ENCODE measurements at regions not wholly inside any gene's neighbourhood (a gene's known extent, or its start where the extent isn't known, plus 50 kb on each side); places are given as distances from the start of the nearest gene placed in this dataset.

DNA sequence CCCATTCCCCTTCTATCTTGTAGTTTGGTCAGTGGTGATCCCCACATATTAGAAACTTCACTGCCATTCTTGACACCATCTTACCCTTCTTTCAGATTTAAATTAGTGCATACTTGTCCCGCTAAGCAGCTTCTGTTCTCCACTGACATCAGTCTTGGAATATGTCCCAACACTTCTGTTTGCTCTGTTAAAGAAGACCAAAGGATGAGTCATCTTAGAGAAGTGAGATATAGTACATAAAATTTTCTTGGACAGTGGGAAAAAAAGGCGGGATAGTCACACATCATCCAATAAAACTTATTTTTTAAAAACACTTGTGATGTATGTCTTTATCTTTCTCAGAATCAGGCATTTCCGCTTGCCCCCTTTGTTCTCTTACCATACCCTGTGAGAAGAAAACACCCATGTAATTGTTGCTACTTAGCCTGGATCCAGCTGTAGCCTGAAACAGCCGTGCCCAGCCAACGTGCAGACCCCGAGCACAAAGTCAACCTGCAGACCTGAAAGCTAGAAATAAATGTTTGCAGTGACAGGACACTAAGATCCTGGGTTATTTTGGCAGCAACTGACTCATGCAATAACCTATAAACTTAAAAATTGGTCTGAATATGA, 100.1 kb upstream of the PDE3A start:
- Histone ChIP-seq H3K27ac (no peak overlapping the region), H3K27me3 (ENCODE audit: control insufficient read depth, insufficient read depth, low read length) (no peaks in the 10 kb centered on the region), H3K4me2 (ENCODE audit: low read length) (no peak overlapping the region), H3K79me2 (no peaks in the 10 kb centered on the region), H3K4me1 (no peaks in the 10 kb centered on the region), H2AFZ (no peak overlapping the region), H3K9ac (no peak overlapping the region), H3K4me3 (ENCODE audit: low read depth, low read length) (no peak overlapping the region), H3K9me3 (ENCODE audit: control insufficient read depth, low read length) (no peaks in the 10 kb centered on the region), H3K36me3 (ENCODE audit: control insufficient read depth, insufficient read depth, low read length) (no peaks in the 10 kb centered on the region)
- TF ChIP-seq, protein P1, sequence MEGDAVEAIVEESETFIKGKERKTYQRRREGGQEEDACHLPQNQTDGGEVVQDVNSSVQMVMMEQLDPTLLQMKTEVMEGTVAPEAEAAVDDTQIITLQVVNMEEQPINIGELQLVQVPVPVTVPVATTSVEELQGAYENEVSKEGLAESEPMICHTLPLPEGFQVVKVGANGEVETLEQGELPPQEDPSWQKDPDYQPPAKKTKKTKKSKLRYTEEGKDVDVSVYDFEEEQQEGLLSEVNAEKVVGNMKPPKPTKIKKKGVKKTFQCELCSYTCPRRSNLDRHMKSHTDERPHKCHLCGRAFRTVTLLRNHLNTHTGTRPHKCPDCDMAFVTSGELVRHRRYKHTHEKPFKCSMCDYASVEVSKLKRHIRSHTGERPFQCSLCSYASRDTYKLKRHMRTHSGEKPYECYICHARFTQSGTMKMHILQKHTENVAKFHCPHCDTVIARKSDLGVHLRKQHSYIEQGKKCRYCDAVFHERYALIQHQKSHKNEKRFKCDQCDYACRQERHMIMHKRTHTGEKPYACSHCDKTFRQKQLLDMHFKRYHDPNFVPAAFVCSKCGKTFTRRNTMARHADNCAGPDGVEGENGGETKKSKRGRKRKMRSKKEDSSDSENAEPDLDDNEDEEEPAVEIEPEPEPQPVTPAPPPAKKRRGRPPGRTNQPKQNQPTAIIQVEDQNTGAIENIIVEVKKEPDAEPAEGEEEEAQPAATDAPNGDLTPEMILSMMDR (IDR thresholded peaks at IDR 0.05): no peak

DNA sequence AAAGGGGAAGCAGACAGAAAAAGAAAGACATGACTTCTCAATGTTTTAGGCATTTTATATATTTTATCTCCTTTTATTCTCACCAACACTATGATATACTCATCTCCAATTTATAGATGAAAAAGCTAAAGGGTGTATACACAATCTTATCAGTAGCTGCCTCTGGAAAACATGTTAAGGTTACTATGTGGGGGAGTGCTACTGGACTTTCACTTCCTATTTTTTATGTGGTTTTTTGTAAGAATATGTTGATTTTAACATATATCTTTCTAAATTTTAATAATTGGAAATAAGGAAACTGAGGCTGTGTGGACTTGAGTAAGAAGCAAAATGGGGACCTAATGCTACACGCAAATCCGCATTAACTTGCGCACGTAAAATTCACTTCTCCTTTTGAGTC, 99.6 kb upstream of the PDE3A start:
- Histone ChIP-seq H3K4me3 (ENCODE audit: low read depth, low read length) (no peak overlapping the region), H3K27me3 (ENCODE audit: control insufficient read depth, insufficient read depth, low read length) (no peaks in the 10 kb centered on the region), H3K27ac (no peak overlapping the region), H3K9me3 (ENCODE audit: control insufficient read depth, low read length) (no peaks in the 10 kb centered on the region), H3K4me2 (ENCODE audit: low read length) (no peak overlapping the region), H3K9ac (no peak overlapping the region), H3K36me3 (ENCODE audit: control insufficient read depth, insufficient read depth, low read length) (no peaks in the 10 kb centered on the region), H3K79me2 (no peaks in the 10 kb centered on the region), H2AFZ (no peak overlapping the region), H3K4me1 (no peaks in the 10 kb centered on the region)
- TF ChIP-seq, protein P1 (IDR thresholded peaks at IDR 0.05): no peak

DNA sequence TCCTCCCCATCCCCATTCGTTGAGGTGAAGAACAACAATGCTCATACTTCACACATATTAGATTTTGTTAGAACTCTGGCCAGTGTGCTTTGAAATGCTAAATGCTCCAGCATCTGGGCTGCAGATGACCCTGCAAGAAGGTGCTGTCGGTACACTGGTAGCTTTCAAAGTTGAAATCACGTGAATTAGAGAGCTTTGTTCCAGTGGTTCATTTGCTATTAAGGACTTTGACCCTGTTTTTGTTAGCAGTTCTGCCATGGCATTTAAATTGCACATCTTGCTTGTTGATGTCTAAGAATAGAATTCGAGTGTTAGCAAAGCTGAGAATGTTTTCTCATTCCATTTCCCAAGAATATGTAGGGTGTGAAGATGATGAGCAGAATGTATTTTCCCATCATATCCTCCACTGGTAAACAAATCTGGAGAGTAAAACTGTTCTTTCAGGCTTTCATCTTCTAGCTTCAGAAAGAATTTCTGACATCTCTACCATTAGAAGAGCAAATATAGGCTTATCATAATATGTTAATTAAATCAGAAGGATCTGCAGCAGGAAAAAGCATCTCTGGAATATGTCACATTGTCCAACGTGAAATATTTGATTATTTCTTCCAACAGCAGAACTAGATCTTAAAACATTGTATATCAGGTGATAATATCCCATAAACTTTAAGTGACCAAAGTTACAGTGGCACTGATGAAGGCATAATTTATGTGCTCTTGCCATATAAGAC, 98.8 kb upstream of the PDE3A start:
- no peaks in the 10 kb centered on the region for H3K79me2 ChIP-seq
- TF ChIP-seq, protein P1 (IDR thresholded peaks at IDR 0.05): no peak
- H3K9ac ChIP-seq: no peak overlapping the region
- no peaks in the 10 kb centered on the region for H3K4me1 ChIP-seq
- no peak overlapping the region for H3K4me3 ChIP-seq (ENCODE audit: low read depth, low read length)
- H3K9me3 ChIP-seq (ENCODE audit: control insufficient read depth, low read length): no peaks in the 10 kb centered on the region
- H3K36me3 ChIP-seq (ENCODE audit: control insufficient read depth, insufficient read depth, low read length): no peaks in the 10 kb centered on the region
- no peaks in the 10 kb centered on the region for H3K27me3 ChIP-seq (ENCODE audit: control insufficient read depth, insufficient read depth, low read length)
- H3K4me2 ChIP-seq (ENCODE audit: low read length): no peak overlapping the region
- no peak overlapping the region for H3K27ac ChIP-seq
- H2AFZ ChIP-seq: no peak overlapping the region

DNA sequence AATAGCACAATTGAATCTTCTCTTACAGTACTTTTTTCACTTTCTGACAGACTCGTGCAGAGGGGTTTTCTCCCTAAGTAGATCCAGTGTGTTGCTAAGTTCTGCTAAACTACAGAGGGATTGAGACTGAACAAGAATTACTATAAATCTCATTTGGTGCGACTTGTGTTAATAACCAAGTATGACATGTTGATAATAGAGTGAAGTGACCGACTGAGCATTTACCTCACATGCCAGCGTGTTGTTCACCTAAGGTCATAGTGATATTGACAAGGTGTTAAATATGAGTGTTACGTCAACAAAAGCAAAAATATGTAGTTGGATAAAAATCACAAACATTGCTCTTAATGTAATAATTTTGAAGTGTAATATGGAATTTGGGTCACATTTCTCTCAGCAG, 97.8 kb upstream of the PDE3A start:
- Histone ChIP-seq H3K27me3 (ENCODE audit: control insufficient read depth, insufficient read depth, low read length) (no peaks in the 10 kb centered on the region), H3K9ac (no peak overlapping the region), H2AFZ (no peak overlapping the region), H3K36me3 (ENCODE audit: control insufficient read depth, insufficient read depth, low read length) (no peaks in the 10 kb centered on the region), H3K4me1 (no peaks in the 10 kb centered on the region), H3K4me2 (ENCODE audit: low read length) (no peak overlapping the region), H3K27ac (no peak overlapping the region), H3K9me3 (ENCODE audit: control insufficient read depth, low read length) (no peaks in the 10 kb centered on the region), H3K79me2 (no peaks in the 10 kb centered on the region), H3K4me3 (ENCODE audit: low read depth, low read length) (no peak overlapping the region)
- TF ChIP-seq, protein P1 (IDR thresholded peaks at IDR 0.05): no peak

DNA sequence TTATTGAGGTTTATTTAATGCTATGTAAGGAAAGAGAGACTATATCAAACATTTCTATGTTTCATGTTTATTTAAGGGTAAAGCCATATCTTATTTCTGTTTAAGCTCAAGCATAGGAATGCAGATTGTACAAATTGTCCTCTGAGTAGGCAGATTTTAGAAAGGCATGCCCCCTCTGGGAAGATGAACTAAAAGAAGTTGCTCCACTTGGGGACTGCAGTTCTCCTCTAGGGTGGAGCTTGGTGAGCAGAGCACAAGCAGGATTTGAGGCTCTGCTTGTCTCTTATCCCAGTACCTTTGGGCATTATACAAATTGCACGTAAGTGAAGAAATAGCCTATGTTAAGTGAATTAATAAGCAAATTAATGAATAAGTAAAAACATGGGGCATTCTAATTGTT, 96.2 kb upstream of the PDE3A start:
- Histone ChIP-seq H3K4me1 (no peaks in the 10 kb centered on the region), H3K27ac (no peak overlapping the region)
- TF ChIP-seq, protein P1 (IDR thresholded peaks at IDR 0.05): no peak

More for the DNA sequence above, 96.2 kb upstream of the PDE3A start:
- H3K27me3 ChIP-seq (ENCODE audit: control insufficient read depth, insufficient read depth, low read length): no peaks in the 10 kb centered on the region
- H3K79me2 ChIP-seq: no peaks in the 10 kb centered on the region
- no peaks in the 10 kb centered on the region for H3K9me3 ChIP-seq (ENCODE audit: control insufficient read depth, low read length)
- no peak overlapping the region for H2AFZ ChIP-seq
- no peak overlapping the region for H3K4me3 ChIP-seq (ENCODE audit: low read depth, low read length)
- no peaks in the 10 kb centered on the region for H3K36me3 ChIP-seq (ENCODE audit: control insufficient read depth, insufficient read depth, low read length)
- no peak overlapping the region for H3K9ac ChIP-seq
- no peak overlapping the region for H3K4me2 ChIP-seq (ENCODE audit: low read length)

All from parathyroid adenoma (tissue), 2 donors.